Fibroblast of peridontal ligament (primary cell): ENCODE measurements at regions not wholly inside any gene's neighbourhood (a gene's known extent, or its start where the extent isn't known, plus 50 kb on each side); places are given as distances from the start of the nearest gene placed in this dataset.
A peak's percentile ranks its signal among the peaks of the same experiment; 100 is the strongest.
"Not testable (repeated sequence)": the region's sequence is repeated elsewhere in the genome, so short reads cannot be mapped to it uniquely, and the experiment has no call there.

Source experiments
- DNase-seq: peaks from one replicate; pipeline ENCODE4 v3.0.0-alpha.2; 2010; ENCODE audit errors: extremely low read depth

DNA sequence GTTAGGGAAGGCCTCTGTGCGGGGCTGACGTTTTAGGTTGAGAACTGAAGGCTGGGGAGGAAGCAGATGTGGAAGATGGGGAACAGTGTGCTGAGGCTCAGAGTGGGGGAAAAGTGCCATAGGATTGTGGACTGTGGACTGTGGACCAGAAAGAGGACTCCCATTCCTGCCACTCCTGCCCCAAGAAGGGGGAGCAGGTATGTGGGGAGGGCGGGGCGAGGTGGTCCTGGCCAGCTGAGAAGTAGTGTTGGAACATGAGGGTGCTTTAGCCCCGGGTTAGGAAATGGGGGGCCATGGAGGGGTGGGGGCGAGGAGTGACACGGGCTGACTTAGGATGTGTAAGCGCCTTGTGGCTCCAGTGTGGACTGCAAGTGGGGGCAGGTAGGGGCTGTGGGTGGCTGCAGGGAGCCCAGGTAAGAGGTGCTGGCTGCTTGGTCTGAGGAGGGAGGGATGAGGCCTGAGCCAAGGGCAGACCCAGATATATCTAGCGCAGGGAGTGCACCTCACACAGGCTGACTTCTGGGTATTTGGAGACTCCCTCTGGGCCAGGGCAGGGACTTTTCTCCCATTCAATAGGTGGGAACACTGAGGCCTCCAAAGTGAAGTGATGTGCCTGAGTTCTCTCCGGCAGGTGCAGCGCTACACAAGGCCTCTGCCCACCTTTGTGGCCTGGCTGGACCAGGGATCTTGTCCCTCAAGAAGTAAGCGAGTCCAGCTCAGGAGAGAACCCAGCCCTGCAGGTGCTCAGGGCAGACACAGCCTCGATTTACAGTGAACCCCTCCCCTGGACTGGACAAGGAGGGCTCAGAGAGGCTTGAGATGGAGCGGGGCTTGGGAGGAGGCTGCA lies 76.6 kb upstream of the TOX2 start:
- no peak for DNase-seq

DNA sequence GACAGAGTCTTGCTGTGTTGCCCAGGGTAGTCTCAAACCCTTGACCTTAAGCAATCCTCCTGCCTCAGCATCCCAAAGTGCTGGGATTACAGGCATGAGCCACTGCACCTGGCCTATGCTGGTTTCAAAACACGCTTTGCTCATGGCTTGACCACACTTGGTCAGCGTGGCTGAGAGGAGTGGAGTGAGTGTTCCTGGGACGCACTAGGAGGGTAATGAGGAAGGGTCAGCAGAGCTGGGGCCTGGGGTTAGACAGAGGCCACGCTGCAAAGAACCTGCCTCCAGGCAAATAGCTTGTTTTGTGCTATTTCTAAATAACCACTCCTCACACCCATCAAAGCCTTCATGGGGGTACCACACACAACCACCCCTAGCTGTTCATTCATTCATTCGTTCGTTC lies 77.9 kb upstream of the TOX2 start:
- DNase-seq, result no peak

DNA sequence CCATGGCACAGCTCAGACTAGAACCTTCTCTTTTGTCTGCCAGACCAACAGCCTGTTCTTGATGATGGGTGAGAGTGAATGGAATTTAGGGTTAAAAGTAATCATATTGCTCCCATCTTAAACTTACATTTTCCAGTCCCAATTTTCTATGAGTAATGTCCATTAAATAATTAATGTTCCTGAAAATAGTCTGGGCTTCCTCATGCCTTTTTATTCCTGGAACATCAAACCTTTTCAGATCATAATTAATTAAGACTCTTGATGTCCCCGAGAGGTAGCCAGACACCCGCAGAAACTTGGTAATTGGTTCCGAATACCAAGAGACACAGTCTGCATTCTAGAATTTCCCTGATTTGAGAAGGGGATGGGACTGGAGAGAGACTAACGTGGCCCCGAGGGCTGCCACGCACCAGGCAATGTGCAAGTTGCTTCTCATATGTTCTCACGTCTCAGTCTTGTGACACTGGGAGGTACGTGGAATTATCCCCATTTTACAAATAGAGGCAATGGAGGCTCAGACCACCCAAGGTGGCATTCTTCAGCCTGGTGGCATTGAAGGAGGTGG lies 78.6 kb upstream of the TOX2 start:
- DNase-seq, result no peak

DNA sequence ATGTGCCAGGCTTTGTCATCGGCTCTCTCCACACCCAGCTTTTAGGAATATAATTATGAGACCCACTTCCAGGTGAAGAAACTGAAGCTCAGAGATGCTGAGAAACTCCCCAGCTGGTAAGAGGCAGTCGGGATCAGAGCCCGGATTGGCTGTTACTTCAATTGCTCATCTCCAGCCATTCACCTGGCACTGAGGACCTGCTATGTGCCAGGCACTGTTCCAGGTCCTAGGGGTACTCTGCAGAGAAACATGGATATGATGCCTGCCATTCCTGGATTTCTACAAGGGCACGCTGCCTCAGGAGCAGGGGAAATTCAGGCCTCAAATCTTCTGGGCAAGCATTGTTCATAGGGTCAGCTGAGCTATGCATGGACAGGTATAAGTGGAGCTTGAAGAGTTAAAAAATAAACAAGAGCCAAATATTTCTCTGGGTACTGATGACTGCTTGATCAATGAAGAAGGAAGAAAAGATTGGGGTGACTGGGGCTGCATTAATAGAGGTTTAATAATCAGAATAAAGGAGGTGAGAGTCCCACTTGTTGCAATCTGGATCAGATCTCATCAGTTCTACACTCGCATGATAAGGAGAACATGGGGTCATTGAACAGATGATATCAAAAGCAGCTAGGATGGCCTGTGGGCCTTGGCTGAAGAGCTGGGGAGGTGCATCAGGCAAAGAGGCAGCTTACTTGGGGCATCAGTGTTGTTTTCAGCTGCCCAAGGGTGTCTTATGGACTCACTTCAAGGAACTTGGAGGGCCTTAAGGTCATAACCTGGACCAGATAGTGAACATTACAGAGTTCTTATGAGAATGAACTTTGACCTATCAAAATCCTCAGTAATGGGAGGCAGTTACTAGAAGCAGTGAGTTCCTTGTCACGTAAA lies 80.9 kb upstream of the TOX2 start:
- DNase-seq, result no peak

DNA sequence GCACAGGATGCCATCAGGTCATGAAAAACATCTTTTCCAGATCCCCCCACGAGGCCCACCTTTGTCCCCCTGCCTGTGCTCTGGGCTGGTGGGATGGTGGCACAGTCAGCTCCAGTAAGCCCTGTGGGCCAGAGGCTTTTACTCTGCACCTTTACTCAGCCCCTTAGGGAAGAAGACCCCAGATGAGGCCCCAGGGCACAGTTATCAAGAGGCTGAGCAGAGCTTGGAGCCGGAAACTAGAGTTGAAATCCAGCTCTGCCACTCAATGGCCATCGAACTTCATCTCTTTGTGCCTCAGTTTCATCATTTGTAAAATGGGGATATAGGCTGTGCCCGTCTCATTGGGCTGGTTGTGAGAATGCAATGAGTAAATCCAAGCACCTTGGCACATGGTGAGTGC lies 81.7 kb upstream of the TOX2 start:
- DNase-seq, result no peak

DNA sequence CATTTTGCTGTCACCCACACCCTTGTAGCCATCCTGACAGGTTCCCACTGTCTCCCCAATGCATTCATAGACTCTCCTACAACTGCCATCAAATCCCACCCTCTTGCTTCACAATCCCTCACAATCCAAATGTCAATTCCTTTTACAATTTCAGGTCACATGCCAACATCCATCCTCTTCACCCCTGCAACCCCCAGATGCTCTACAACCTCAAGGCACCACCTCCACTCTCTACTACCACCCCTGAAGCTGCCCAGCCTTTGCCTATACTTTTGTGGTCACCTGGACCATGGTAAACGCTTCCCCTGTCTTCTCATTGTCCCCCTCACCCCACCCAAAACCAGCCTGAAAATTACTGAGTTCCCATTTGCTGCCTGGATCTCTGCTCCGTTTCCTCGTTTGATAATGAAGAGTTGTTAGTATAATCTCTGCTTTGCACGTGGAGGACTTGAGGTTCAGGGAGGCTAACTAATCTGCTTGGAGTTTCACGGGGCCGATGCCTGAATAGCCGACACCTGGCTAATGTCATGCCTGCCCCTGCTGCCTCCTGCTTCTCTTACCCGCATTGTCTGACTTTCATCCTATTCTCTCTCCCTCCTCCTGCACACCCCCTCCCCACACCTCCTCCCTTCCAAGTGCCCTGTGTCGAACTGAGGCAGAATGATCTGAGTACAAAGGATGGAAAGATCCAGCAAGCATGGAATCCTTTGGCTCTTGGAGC lies 82.4 kb upstream of the TOX2 start:
- no peak for DNase-seq

DNA sequence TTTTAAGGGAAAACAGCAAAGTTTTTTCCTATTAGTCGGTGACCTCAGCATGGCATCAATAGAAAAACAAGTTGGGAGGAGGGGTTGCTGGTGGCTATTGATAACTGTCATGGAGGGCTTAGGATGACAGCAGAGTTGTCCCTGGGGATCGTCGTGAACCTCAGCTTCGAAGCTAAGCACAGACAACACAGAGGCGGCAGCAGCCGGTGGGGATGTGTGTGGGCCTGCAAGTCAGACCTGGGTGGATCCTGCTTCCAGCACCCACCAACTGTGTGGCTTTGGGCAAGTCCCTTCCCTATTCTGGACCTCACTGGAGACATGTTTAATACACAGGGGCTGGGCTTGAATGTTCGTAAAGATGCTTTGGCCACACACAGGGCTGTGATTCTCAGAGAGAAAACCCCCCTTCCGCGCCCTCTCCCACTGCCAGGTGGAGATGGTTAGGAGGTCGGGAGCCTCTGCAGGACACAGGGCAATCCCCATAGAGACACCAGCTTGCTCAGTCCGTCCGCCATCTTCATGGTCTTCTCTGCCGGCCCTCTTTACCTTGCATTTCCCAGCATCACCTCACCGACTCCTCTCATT lies 83.1 kb upstream of the TOX2 start:
- no peak for DNase-seq

DNA sequence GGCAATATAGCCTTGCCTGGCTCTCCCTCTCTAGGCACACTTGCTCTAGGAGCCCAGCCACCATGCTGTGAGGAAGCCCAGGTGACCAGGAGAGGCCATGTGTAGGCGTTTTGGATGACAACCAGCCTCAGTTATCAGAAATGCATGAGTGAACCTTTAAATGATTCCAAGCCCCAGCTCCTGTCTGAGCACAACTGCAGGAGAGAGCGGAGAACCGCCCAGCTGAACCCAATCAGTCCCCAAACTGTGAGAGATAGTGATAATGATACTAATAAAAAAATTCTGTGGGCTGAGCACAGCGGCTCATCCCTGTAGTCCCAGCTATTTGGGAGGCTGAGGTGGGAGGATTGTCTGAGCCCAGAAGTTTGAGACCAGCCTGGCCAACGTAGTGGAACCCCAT lies 83.8 kb upstream of the TOX2 start:
- no peak for DNase-seq

DNA sequence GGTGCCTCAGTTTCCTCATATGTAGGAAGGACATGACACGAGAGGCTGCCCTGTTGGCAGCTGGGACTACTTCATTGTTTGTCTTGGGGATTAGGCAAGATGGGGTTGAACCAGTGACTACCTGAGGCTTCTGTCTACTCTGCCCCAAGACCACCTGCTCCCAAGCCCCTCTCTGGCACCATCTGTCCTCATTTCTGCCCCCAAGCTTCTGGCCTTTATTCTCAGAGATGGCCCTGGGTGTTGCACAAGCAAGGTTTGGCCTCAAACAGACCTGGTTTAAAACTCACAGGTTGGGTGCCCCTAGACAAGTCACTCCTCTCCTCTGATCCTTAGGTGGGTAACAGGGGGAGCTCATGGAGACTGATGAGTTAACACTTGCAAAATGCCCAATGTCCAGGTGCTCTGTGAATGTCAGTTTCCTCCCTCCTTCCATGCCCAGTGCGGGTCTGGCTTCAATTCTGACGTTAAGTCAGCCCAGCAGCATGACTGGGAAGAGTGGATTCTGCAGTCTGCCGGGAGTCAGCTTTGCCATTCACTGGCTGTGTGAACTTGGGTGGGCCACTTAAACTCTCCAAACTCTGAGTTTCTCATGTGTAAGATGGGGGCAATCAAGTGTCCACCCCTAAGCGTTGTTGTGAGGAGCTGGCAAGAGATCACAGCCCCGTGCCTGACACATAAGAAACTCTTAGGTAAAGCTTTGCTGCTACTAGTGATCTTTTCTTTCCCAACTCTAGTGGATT lies 84.5 kb upstream of the TOX2 start:
- no peak for DNase-seq

DNA sequence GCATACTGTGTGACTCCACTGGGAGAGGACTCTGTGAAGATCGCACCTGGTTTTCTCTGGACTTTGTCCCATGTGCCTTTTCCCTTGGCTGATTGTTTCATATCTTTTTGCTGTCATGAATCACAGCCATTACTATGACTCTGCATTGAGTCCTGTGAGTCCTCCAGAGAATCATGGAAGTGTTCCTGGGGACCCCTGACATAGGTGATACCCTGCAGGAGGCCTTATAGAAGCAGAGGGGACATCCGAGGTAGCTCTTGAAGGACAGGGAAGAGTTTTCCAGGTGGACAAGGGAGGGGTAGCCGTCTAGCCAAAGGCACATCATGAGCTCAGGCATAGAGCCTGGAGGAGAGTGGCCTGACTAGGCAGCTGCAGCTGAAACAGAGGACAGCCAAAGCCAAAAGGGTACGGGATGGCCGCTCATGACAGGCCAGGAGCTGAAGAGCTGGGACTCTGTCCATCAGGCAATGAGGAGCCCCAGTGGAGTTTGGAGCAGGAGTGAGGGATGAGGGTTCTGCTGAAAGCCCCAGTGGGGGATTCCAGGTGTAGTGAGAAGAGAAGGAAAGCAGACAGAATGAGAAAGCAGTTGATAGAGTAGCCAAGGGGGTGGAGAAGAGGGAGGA lies 86.6 kb upstream of the TOX2 start:
- DNase-seq, result no peak

DNA sequence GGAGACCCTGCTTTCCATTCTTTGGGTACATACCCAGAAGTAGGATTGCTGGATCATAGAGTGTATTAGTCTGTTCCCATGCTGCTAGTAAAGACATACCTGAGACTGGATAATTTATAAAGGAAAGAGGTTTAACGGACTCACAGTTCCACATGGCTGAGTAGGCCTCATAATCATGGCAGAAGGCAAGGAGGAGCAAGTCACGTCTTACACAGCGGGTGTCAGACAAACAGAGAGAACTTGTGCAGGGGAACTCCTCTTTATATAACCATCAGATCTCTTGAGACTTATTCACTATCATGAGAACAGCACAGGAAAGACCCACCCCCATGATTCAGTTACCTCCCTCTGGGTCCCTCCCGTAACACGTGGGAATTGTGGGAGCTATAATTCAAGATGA lies 87.7 kb upstream of the TOX2 start:
- DNase-seq, result not testable (repeated sequence)

DNA sequence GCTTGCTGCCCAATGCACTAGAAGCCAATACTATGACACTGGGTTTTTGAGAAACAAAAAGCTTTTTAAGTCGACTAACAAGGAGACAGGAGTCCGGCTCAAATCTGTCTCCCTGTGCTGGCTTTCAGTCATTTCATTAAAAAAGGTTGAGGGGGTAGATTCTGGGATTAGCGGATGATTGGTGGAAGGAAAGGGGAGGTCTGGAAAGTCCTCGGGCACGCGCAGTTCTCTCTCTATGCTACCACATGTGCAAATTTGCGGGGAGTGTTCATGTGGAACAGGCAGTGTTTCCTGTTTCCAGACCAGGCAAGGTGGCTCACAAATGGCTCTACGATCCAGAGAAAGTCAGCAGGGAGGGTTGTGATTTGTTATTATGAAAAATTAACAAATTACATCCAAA lies 89.1 kb upstream of the TOX2 start:
- no peak for DNase-seq

DNA sequence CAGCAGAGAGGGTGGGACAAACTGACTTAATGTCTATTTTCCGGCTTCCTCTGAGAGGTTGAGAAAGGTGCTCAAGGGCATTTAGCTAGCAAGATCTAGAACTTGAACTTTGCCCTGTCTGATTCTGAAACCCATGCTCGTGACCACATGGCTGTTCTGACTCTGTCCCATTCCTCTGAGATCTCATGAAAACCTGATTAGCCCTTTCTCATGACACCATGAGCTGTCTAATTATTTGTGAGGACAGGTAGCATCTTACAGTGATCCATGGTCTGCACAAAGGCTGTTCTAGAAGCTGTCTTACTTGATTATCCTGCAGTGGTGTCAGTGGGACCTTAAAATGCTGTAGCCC lies 89.6 kb upstream of the TOX2 start:
- DNase-seq, result no peak

DNA sequence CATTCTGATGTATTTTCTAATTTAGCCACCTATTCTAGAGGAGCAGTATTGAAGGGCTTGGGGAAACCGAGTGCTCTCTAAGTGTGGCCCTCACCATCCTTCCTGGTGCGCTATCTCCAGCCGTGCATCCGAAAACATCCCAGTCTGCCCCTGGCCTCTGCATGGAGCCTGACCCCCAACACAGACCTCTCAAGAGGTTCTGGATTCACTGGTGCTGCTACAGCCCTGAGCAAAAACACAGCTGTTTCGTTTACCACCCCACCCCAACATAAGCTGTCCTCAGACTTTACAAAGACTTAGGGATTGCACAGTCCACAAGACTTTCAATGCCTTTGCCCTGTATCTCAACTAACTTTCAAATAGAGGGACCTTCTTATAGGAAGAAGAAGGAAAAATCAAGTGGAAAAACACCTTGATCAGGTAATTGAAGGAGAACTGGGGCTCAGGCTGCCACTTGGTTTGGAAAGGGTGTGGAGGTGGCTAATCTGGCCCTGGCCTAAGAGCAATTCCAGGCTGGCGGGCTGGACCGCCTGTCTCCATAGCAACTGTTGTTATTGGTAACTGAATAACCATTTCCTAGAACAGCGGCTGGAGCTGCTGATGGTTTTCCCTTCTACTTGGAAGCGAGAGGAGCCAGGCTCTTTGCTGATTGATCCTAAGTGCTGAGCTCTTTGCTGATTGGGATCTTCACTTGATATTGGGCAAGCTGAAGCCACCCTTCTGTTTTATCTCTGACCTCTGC lies 90.2 kb upstream of the TOX2 start:
- DNase-seq, result peak; percentile 53

DNA sequence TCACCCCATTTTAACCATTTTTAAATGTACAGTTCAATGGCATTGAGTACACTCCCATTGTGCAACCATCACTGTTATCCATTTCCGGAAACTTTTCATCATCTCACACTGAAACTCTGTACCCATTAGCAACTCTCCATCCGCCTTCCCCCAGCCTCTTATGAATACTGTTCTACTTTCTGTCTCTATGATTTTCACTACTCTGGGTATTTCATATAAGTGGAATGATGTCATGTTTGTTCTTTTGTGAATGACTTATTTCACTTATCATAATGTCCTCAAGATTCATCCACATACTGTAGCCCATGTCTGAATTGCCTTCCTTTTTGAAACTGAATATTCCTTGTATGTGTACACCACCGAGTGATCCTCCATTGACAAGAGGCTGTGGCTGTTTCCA lies 92.9 kb upstream of the TOX2 start:
- no peak for DNase-seq

DNA sequence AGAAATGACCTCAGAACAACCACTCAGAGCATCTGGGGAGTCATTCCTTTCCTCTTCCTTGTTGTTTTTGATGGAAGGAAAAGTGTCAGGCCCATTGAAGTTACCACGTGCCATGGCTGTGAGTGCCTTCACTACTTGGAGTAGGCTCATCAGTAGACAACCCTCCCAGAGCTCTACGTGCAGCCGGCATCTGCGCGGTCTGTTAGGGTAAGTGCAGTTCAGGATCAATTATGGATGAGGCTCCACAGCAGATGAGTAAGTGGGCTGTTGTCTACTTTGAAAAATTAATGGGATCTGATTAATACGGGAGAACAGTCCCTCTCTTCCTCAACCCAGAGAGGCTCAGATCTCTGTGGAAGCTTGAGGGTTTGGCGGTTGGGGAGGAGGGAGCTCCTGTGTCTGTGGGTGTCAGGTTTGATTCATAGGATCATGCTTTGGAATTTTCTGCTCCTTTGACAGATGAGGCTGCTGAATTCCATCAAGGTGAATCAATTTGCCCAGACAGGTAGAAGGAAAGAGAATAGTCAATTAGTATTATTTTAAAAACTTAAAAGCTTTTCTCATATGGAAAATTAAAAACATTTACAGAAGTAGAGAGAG lies 93.8 kb upstream of the TOX2 start:
- no peak for DNase-seq

DNA sequence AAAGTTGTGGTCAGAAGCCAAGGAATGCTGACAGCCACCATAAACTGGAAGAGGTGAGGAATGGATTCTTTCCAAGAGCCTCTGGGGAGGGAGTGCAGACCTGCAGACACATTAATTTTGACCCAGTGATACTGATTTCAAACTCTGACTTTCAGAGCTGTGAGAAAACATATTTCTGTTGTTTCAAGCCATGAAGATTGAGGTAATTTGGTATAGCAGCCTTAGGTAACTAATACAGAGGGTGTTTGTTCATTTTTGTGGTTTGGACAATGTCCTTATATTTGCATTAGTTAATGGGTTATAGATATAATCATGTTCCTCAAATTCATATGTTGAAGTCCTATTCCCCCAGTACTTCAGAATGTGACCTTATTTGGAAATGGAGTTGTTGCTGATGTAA lies 85.4 kb upstream of the GTSF1L start:
- no peak for DNase-seq

DNA sequence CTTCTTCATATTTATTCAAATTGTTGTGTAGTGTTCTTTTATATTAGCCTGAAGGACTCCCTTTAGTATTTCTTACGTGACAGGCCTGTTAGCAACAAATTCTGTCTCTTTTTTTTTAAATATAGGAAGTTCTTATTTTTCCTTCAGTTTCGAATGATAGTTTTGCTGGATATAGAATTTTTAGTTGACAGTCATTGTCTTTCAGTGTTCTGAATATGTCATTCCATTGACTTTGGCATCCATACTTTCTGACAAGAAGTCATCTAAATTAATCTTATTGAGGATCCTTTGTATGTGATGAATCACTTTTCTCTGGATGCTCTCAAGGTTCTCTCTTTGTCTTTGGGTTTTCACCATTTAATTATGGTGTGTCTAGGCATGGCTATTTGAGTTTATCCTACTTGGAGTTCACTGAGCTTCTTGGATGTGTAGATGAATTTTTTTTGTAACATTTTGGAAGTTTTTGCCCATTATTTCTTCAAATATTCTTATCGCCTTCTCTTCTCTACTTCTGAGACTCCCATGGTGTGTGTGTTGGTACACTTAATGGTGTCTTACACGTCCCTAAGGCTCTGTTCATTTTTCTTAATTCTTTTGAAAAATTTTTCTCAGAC lies 82.5 kb upstream of the GTSF1L start:
- DNase-seq, result no peak

DNA sequence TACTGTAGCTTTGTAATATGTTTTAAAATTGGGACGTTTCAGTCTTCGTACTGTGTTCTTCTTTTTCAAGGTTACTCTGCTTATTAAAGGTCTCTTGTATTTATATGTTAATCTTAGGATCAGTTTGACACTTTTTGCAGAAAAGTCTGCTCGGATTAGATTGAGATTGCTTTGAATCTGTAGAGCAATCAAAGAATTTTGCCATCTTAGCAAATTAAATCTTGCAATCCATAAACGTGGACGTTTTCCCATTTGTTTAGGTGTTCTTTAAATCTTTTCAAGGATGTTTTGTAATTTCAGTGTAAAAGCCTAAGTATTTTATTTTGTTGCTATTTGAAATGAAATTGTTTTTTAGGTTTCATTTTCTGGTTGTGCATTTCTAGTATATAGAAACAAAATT lies 78.0 kb upstream of the GTSF1L start:
- DNase-seq, result no peak
